ENCODE measurements at regions not wholly inside any gene's neighbourhood (a gene's known extent, or its start where the extent isn't known, plus 50 kb on each side); places are given as distances from the start of the nearest gene placed in this dataset.
"Not testable (repeated sequence)": the region's sequence is repeated elsewhere in the genome, so short reads cannot be mapped to it uniquely, and the experiment has no call there.

- H3K36me3 ChIP-seq (ENCODE audit: insufficient read depth, low read length) = no peaks in the 10 kb centered on the region
- no peak overlapping the region for H3K9ac ChIP-seq (ENCODE audit: low read depth, low read length)
- no peaks in the 10 kb centered on the region for H3K4me1 ChIP-seq (ENCODE audit: control insufficient read depth, insufficient read depth, low read length)
- H3K27me3 ChIP-seq (ENCODE audit: control insufficient read depth, insufficient read depth, low read length) = no peaks in the 10 kb centered on the region
- H3K4me2 ChIP-seq (ENCODE audit: low read length) = no peak overlapping the region
- no peak overlapping the region for H3K4me3 ChIP-seq (ENCODE audit: low read length)
- peaks cover 21% of the 10 kb centered on the region for H3K9me3 ChIP-seq (replicated peaks; ENCODE audit: low read length)
These were observed 217.3 kb downstream of the SNRPN start for GRCh38 chr15:25171856-25172687.

- peaks cover 21% of the 10 kb centered on the region for H3K9me3 ChIP-seq (replicated peaks; ENCODE audit: low read length)
- H3K27me3 ChIP-seq (ENCODE audit: control insufficient read depth, insufficient read depth, low read length) = no peaks in the 10 kb centered on the region
- no peaks in the 10 kb centered on the region for H3K4me1 ChIP-seq (ENCODE audit: control insufficient read depth, insufficient read depth, low read length)
- no peak overlapping the region for H3K4me3 ChIP-seq (ENCODE audit: low read length)
- H3K4me2 ChIP-seq (ENCODE audit: low read length) = no peak overlapping the region
- H3K36me3 ChIP-seq (ENCODE audit: insufficient read depth, low read length) = no peaks in the 10 kb centered on the region
- no peak overlapping the region for H3K9ac ChIP-seq (ENCODE audit: low read depth, low read length)
These were observed 217.9 kb downstream of the SNRPN start for GRCh38 chr15:25172691-25173090.

- Histone ChIP-seq H3K4me3 (ENCODE audit: low read length) (no peak overlapping the region), H3K4me1 (ENCODE audit: control insufficient read depth, insufficient read depth, low read length) (no peaks in the 10 kb centered on the region), H3K9ac (ENCODE audit: low read depth, low read length) (no peak overlapping the region), H3K4me2 (ENCODE audit: low read length) (no peak overlapping the region), H3K36me3 (ENCODE audit: insufficient read depth, low read length) (no peaks in the 10 kb centered on the region), H3K9me3 (replicated peaks; ENCODE audit: low read length) (peaks cover 21% of the 10 kb centered on the region), H3K27me3 (ENCODE audit: control insufficient read depth, insufficient read depth, low read length) (no peaks in the 10 kb centered on the region)
These were observed 218.6 kb downstream of the SNRPN start for GRCh38 chr15:25173241-25174028.

- not testable (repeated sequence) for H3K36me3 ChIP-seq (ENCODE audit: insufficient read depth, low read length); H3K4me3 ChIP-seq (ENCODE audit: low read length); H3K27me3 ChIP-seq (ENCODE audit: control insufficient read depth, insufficient read depth, low read length); H3K4me2 ChIP-seq (ENCODE audit: low read length); H3K9ac ChIP-seq (ENCODE audit: low read depth, low read length); H3K4me1 ChIP-seq (ENCODE audit: control insufficient read depth, insufficient read depth, low read length)
- peaks cover 21% of the 10 kb centered on the region for H3K9me3 ChIP-seq (replicated peaks; ENCODE audit: low read length)
These were observed 219.4 kb downstream of the SNRPN start for GRCh38 chr15:25174149-25174548.

- no peaks in the 10 kb centered on the region for H3K4me1 ChIP-seq (ENCODE audit: control insufficient read depth, insufficient read depth, low read length)
- H3K9ac ChIP-seq (ENCODE audit: low read depth, low read length) = no peak overlapping the region
- no peaks in the 10 kb centered on the region for H3K27me3 ChIP-seq (ENCODE audit: control insufficient read depth, insufficient read depth, low read length)
- no peak overlapping the region for H3K4me3 ChIP-seq (ENCODE audit: low read length)
- peaks cover 15% of the 10 kb centered on the region for H3K9me3 ChIP-seq (replicated peaks; ENCODE audit: low read length)
- H3K4me2 ChIP-seq (ENCODE audit: low read length) = no peak overlapping the region
- no peaks in the 10 kb centered on the region for H3K36me3 ChIP-seq (ENCODE audit: insufficient read depth, low read length)
These were observed 220.4 kb downstream of the SNRPN start for GRCh38 chr15:25175033-25175788.

- H3K9me3 ChIP-seq (replicated peaks; ENCODE audit: low read length) = peaks cover 16% of the 10 kb centered on the region
- no peak overlapping the region for H3K4me3 ChIP-seq (ENCODE audit: low read length)
- no peaks in the 10 kb centered on the region for H3K4me1 ChIP-seq (ENCODE audit: control insufficient read depth, insufficient read depth, low read length)
- H3K27me3 ChIP-seq (ENCODE audit: control insufficient read depth, insufficient read depth, low read length) = no peaks in the 10 kb centered on the region
- H3K36me3 ChIP-seq (ENCODE audit: insufficient read depth, low read length) = no peaks in the 10 kb centered on the region
- H3K9ac ChIP-seq (ENCODE audit: low read depth, low read length) = no peak overlapping the region
- no peak overlapping the region for H3K4me2 ChIP-seq (ENCODE audit: low read length)
These were observed 221.2 kb downstream of the SNRPN start for GRCh38 chr15:25175789-25176615.

GRCh38 chr15:25176616-25176923 is 221.8 kb downstream of the SNRPN start:
- Histone ChIP-seq H3K4me3 (ENCODE audit: low read length) (no peak overlapping the region), H3K9ac (ENCODE audit: low read depth, low read length) (no peak overlapping the region), H3K4me2 (ENCODE audit: low read length) (no peak overlapping the region), H3K9me3 (replicated peaks; ENCODE audit: low read length) (peaks cover 13% of the 10 kb centered on the region), H3K4me1 (ENCODE audit: control insufficient read depth, insufficient read depth, low read length) (no peaks in the 10 kb centered on the region), H3K36me3 (ENCODE audit: insufficient read depth, low read length) (no peaks in the 10 kb centered on the region), H3K27me3 (ENCODE audit: control insufficient read depth, insufficient read depth, low read length) (no peaks in the 10 kb centered on the region)

GRCh38 chr15:25176991-25177954 is 222.5 kb downstream of the SNRPN start:
- no peak overlapping the region for H3K9ac ChIP-seq (ENCODE audit: low read depth, low read length)
- H3K9me3 ChIP-seq (replicated peaks; ENCODE audit: low read length) = peaks cover 9% of the 10 kb centered on the region

GRCh38 chr15:25177955-25178801 is 223.4 kb downstream of the SNRPN start:
- Histone ChIP-seq H3K9me3 (replicated peaks; ENCODE audit: low read length) (peaks cover 9% of the 10 kb centered on the region), H3K4me2 (ENCODE audit: low read length) (no peak overlapping the region), H3K27me3 (ENCODE audit: control insufficient read depth, insufficient read depth, low read length) (no peaks in the 10 kb centered on the region), H3K4me3 (ENCODE audit: low read length) (no peak overlapping the region), H3K36me3 (ENCODE audit: insufficient read depth, low read length) (no peaks in the 10 kb centered on the region), H3K4me1 (ENCODE audit: control insufficient read depth, insufficient read depth, low read length) (no peaks in the 10 kb centered on the region), H3K9ac (ENCODE audit: low read depth, low read length) (no peak overlapping the region)

More at GRCh38 chr15:25176991-25177954, 222.5 kb downstream of the SNRPN start:
- no peaks in the 10 kb centered on the region for H3K36me3 ChIP-seq (ENCODE audit: insufficient read depth, low read length)
- H3K4me3 ChIP-seq (ENCODE audit: low read length) = no peak overlapping the region
- no peaks in the 10 kb centered on the region for H3K27me3 ChIP-seq (ENCODE audit: control insufficient read depth, insufficient read depth, low read length)
- no peaks in the 10 kb centered on the region for H3K4me1 ChIP-seq (ENCODE audit: control insufficient read depth, insufficient read depth, low read length)
- no peak overlapping the region for H3K4me2 ChIP-seq (ENCODE audit: low read length)
